HG03064 (cell line): ENCODE measurements at regions not wholly inside any gene's neighbourhood (a gene's known extent, or its start where the extent isn't known, plus 50 kb on each side); places are given as distances from the start of the nearest gene placed in this dataset.
"Not testable (repeated sequence)": the region's sequence is repeated elsewhere in the genome, so short reads cannot be mapped to it uniquely, and the experiment has no call there.

ENCODE experiments used
- ATAC-seq: cut with Tn5 transposase; IDR thresholded peaks from one replicate; pipeline ENCODE4 v1.9.1; 2021; ENCODE audit warnings: low read depth; ENCODE audit not compliant: unreplicated experiment

DNA sequence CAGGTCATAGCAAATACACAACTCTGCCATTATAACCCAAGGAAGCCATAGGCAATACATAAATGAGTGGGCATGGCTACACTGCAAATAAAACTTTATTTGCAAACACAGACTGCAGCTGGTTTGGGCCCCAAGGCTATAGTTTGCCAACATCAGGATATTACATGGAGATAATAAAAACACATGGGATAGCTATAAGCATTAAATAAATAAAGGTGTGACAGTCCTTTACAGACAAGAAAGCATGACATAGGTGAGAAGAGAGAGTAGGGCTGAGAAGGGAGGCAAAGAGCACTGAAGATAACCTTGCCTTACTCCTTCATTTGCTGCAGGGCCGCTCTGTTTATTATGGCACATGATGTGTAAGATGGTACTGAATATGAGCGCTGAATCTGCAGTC, 135.1 kb upstream of the GHITM start:
- no peak for ATAC-seq

DNA sequence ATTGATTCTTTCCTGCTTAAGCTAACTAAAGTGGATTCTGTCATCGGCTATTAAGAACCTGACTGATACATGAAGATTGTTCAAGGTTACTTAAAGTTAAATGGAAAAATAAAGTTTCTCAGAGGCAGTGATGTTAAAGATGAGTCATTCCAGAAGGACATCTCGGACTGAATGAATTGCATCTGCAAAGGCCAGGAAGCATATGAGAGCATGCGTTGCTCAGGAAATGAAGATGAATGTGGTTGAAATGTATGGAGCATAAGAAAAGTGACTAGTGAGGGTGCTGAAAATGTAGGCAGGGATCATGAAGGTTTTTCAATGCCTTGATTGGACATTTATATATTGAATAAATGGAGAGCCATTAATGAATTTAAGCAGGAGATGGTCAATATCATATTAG, 133.9 kb upstream of the GHITM start:
- ATAC-seq, result no peak

DNA sequence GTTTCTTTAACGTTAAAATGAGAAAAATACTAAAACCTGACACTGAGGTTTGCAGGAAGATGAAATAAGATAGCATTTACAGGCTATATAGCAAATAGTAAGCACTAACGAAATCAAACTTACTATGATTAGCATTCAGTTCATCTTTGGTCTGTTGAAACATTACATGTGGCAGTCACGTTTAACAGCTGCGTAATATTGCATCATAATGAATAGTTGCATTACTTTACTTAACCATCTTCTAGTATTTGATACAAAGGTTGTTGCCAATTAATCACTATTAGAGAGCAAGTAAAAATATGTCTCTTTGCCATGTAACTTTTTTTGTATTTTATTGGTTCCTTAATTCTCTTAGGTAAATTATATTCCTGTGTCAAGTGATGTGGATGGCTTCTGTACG, 131.8 kb upstream of the GHITM start:
- no peak for ATAC-seq

DNA sequence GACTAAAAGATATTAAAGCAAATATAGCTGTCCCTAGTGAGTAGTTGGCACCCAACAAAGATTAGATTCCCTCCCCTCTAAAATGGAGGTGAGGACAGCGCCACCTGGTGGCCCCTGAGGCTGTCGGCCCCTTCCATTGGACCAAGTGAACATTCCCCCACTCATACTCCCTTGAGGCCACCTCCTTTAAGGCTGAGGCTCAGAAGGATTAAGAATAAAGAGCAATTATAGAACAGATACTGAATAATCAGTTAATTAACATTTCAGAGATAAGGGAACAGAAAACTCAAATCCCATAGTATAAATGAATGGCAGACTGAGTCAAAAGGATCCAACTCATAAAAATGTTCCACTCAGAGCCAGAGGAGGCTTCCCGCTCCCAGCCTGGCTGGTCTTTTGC, 130.4 kb upstream of the GHITM start:
- no peak for ATAC-seq

DNA sequence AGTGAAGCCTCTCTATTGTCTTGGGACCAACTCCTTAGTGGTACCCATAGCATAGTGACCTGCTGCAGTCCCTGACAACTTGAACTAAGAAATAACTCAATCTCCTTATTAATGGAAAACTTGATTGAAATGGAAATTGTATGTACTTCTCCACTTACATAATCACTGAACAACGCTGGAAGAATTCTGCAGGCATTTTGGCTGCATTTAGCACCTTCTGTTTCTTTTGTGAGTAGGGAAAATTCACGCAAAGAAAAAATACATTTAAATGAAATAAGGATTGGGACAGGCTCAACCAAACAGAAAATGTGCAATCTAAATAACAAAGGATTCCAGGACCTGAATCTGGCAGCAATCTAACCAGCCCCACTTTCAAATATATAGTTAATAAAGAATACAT, 126.9 kb upstream of the GHITM start:
- ATAC-seq, result no peak

DNA sequence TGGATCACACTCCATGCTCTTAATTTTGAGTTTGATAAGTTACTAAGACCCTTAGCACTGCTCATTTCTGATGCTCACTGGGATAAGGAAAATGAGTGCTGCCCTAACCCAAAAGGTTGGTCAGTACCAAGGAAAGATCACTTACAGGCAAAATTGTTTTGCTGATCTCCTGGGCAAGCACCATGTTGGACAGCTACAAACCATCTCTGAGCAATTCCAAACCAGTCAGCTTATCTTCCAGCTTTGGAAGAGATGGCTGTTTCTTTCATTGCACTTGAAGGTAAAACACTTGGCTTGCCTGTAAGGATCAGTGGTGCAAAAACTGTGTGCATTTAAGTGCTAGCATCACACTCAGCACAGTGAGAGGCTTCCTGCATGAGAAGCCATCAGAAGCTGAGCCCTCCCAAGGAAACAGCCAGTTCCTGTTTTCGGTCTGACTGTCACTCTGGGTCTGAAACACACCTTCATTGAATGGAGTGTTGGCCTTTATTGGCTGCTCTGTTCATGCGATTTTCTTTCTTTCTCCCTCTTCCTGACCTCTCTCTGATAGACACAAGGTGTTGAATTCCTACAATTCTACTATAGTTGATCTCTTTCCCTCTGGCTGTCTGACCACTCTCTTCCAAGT, 126.4 kb upstream of the GHITM start:
- peak; percentile 97 for ATAC-seq

DNA sequence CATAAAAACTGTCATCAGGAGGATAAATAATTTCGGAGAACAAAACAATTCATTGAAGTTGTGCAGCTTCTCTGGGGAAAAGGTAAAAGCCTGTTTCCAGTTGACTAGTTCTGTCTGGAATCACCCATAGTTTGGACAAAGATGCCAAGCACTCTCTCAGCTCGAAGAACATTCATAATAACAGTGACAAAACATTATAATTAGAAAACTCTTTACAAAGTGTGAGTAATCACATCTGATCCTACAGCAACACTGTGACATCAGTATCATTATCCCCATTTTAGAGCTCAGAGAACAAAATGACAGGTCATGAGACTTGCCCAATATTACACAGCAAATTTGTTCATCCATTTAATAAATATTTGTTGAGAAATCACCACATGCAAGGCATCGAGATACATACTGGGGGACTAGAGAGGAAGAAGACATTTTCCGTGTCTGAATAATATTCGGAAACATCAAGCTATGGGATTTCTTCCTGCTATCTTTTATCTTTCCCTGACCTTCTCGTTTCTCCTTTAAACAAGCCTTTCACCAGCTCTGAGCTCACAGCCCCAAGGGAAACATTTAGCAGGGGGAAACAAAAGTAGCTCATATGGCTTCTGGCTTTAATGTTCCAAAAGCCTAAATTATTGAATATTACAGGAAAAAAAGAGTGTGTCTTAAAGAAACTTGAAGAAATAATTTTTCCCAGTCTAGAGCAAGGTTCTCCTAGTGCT, 123.3 kb upstream of the GHITM start:
- no peak for ATAC-seq

DNA sequence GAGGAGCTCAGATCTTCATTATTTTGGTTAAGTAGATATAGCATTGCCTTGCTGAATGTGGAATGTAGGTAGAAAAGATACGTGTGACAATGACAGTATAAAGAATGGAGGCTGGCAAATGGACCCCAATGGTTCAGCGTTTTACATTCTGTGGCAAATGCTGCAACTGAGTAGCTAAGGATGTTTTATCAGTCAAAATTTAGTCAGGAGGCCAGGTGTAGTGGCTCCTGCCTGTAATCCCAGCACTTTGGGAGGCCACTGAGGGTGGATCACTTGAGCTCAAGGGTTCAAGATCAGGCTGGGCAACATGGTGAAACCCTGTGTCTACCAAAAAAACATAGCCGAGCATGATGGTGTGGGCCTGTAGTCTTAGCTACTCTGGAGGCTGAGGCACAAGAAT, 120.5 kb upstream of the GHITM start:
- no peak for ATAC-seq

DNA sequence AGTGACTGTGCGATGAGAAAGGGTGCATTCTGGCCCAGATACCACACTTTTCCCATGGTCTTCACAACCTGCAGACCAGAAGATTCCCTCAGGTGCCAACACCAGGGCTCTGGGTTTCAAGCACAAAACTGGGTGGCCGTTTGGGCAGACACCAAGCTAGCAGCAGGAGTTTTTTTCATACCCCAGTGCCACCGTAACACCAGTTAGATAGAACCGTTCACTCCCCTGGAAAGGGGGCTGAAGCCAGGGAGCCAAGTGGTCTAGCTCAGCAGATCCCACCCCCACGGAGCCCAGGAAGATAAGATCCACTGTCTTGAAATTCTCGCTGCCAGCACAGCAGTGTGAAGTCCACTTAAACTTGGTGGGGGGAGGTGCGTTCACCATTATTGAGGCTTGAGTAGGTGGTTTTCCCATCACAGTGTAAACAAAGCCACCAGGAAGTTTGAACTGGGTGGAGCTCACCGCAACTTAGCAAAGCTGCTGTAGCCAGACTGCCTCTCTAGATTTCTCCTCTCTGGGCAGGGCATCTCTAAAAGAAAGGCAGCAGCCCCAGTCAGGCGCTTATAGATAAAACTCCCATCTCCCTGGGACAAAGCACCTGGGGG, 119.4 kb upstream of the GHITM start:
- not testable (repeated sequence) for ATAC-seq

DNA sequence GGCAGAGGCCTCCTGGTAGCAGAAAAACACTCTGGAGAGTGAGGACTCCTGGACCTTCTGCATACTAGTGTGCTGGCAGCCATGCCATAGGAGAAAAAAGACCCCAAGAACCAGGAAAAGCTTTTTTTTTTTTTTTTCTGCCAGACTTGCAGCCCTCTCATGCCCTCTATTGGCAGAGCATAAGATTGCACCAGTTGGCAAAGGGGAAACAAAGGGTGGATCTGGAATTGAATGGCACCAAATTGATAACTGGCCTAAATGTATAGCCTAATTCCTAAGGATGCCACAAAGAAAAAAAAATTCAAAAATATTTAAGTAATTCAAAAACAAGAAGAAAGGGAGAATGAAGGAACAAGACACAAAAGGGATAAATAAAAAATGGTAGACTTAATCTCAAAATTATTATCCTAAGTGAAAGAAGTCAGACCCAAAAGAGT, 112.5 kb upstream of the GHITM start:
- no peak for ATAC-seq

DNA sequence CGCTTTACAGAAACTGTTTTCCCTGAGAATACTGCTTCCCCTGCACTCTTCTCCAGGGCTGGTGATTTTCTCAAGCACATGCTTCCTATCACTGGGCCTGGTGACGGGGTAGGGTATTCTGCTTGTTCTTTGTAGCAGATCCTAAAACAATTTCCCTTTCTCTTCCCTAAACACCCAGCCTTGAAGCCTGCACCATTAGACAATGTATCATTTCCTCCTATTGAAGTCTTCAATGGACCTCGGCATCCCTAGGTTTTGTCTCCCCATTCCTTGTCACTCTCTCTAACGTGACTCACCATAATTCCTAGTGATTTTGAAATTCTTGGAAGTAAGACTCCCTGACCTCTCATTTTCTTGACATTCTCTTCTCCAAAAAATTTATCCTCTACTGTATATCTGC, 109.5 kb upstream of the GHITM start:
- ATAC-seq, result no peak

DNA sequence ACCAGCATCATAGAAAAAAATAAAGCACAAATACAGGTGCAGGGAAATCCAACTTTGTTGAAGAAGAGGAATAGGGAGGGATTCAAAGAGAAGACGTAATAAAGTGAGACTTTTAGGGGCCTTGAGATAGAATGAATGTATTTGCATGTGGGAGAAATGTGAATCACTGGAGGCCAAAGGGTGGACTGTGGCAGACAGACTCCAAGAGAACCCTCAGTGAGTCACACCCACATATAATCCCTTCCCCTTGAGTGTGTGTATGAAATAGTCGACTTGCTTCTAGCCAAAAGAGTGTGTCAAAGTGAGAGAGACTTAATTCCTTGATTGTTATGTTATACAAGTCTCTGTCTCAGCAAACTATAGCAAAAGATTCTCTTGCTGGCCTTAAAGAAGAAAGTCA, 101.3 kb upstream of the GHITM start:
- ATAC-seq, result no peak

DNA sequence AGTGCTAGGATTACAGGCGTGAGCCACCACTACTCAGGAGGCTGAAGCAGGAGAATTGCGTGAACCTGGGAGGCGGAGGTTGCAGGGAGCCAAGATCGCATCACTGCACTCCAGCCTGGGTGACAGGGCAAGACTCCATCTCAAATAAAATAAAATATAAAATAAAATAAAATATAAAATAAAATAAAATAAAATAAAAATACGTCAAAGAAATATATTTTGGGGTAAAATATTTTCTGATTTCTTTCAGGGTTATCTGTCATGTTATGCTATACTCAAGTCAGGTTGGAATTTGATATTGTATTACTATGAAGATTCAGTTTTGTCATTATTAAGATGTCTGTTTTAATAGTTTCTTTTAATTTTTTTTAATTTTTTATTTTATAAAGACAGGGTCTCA, 99.4 kb upstream of the GHITM start:
- ATAC-seq, result no peak

DNA sequence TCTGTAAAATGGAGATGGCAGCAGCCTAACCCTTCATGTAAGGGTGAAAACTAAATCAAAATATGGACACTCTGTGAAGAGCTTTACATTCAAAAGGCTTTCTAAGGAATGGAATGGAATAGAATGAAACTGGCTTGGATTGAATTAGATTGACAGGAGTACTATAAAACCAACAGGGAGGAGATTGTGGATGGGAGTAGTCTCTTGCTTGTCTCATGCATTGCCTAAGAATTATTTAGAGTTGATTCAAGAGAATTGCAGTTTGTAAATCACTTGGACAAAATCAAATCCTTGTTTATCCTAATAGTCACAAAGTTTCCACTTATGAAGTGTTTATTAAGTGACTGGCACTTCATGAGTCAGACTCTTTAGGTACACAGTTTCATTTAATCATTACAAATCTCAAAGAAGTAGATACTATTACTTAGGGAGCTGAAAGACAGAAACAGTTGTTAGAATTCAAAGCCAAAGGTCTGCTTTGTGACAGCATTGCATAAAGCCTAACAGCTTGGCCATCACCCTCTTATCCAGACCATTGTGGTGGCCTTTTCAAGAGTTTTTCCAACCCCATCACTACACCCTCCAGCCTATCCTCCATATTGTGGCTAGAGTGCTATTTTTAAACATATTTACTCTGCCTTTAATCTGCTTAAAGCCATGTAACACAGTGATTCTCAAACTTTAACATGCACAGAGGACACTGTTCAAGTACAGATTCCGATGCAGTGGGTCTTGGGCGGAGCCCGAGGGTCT, 91.9 kb upstream of the GHITM start:
- no peak for ATAC-seq

DNA sequence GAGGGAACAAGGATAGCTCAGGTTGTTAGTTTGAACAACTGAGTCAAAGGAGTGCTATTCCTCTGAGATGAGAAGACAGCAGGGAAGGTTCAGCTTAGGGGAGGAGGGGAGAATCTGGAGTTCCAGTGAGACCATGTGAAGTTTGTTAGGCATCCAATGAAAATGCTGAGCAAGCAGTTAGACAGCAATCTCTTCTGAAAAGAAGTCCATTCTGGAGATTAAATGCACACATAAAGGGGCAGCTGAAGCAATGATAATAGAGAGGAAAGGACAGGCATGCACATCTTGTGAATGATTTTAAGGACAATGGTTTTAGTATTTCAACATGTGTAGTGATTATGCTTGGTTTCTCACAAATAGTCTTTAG, 89.7 kb upstream of the GHITM start:
- no peak for ATAC-seq

DNA sequence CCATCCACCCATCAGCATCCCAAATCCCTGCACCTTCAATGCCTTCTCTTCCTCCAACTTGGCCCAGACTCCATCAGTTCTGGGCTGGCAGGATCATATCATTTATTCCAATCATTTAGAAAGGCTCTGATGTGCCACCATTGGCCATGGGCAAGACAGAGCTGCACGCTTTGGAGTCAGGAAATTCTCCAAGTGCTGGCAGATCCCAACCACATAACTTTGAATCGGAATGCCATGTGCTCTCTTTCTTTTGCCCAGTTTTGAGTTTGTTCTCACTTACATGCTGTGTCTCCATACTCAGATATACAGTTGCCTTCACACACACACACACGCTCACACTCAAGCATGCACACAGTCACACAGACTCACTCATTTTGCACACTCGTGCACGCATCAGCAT, 85.7 kb upstream of the GHITM start:
- ATAC-seq, result no peak

DNA sequence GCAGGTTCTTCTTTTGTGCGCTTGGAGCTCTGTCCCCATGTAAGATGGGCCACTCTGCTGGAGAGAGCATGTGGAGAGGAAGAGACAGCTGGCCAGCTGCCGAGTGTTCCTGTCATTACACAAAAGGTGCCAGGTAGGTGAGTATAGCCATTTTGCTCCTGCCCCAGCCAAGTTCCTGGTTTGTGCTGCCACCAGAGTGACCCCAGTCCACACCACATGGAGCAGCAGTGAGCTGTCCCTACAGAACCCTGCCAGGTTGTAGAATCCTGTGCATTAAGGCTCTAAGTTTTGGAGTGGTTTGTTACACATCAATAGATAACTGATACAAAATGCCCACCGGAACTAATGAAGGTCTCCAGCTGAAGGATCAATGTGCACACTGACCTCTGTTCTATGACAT, 84.6 kb upstream of the GHITM start:
- ATAC-seq, result no peak

DNA sequence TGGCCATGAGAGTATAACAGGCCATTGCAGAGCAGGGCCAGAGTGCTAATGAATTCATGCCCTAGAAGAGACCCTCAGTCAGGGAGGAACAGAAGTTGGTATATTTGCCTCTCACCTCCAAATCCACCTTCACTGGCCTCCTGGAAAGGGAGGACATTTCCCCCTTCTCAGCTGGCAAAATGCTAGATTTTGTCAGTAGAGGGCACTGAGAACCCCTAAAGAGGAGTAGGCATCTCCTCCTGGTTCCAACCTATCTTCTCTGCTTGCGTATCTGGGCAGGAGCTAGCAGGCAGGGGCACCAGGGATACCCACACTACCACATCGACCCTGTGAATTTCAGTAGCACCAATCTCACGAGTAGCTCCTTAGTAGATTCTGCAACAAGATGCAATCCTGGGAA, 79.8 kb upstream of the GHITM start:
- no peak for ATAC-seq

DNA sequence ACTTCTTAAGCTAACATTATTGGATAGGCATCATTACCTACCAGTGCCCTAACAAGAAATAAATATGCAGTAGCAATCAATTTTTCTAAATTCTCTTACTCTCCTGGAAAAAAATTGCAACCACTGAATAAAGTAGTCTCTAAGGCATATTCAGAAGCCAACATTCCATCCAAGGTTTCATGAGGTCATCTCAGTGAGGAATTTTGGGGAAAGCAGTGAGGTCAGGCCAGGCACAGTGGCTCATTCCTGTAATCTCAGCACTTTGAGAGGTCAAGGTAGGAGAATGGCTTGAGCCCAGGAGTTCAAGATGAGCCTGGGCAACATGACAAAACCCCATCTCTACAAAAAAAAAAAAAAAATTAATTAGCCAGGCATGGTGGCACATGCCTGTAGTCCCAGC, 75.9 kb upstream of the GHITM start:
- ATAC-seq, result no peak

DNA sequence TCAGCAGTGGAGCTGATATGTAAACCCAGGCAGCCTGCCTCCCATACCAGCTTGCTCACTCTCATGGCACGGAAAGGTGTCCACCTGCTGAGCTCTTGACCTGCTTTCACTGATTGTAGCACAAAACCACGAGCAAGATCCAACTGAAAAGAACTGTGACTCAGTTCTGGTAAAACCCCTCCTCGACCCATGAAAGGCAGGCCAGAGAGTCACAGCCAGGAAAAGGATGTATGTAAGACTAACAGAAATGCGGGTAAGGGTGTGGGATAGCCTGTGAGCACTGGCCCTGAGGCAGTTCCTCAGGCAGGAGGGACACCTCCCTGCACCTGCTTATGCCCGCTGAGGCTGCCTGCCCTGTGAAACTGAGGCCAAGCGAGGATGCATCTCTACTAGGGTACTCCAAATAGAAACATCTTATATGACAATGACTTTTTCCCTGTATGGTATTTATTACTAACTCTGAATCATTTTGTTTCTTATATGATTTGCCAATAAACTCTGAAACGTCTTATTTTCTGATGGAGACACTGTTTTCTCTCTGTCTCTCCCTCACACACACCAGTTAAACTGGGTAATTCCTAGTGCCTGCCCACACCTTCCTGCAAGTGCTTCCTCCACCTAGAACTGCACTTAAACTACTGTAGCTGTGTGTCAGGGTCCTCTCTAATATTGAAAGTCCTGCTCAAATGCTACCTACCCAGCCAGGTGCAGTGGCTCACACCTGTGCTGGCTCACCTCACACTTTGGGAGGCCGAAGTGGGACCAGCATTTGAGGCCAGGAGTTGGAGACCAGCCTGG, 73.3 kb upstream of the GHITM start:
- ATAC-seq, result no peak

DNA sequence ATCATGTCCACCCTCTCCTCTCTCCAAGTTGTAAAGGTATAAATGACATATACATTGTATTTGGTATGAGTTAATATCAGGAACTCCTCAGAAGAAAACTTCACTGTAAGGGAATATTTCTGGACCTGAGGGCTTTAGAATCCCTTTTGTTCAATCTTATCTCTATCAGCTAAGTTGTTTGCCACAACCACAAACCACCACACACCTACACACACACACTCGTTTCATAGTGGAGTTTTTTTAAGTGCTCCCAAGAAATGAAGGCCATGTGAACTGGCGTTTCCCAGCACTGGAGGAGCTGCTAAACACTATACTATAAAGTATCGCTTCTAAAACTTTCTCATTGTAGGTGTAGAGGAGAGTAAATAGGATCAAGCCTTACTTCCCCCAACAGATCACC, 64.8 kb upstream of the GHITM start:
- ATAC-seq, result no peak
